Tibial nerve (tissue), 4 donors: ENCODE measurements at regions not wholly inside any gene's neighbourhood (a gene's known extent, or its start where the extent isn't known, plus 50 kb on each side); places are given as distances from the start of the nearest gene placed in this dataset.

Source experiments
- EP300 ChIP-seq, 2 donors: sonication (generic); formaldehyde crosslinking; IDR thresholded peaks; one replicate each; pipeline ENCODE4 v1.6.1; 2017; ENCODE audit warnings: antibody characterized with exemption in 2 of 2, mild to moderate bottlenecking in 1 of 2
- POLR2A ChIP-seq, 2 donors: fragments of 450-650 bp; IDR thresholded peaks; one replicate each; pipeline ENCODE4 v1.6.1; 2017; ENCODE audit warnings: antibody characterized with exemption in 2 of 2, mild to moderate bottlenecking in 2 of 2, moderate library complexity in 2 of 2
- TF ChIP-seq, protein P1 (sequence below), 5 experiments: fragments of 200-600 bp in 3 of 5; fragments of 450-650 bp in 2 of 5; sonication (generic) in 3 of 5; IDR thresholded peaks; one replicate each; pipeline ENCODE4 v1.5.1; 2016 to 2019; ENCODE audit warnings: antibody characterized with exemption in 5 of 5, mild to moderate bottlenecking in 3 of 5, moderate library complexity in 2 of 5

DNA sequence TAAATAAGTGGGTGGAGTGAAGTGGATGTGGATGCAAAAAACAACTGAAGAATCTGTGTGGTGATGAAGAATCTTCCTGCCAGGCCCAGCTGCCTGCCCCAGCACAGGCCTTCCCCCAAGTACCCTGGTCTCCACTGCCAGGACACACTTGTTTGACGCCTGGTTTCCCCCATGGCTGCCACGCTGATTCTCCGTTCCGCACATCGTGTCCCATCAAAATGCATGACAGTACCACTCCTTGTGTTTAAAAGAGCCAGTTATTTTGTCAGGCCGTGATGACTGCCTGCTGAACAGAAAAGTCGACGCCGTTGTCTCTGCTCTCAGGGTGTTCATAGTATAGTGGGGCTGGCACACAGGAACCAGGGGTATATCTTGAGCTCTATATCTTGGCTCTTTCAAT is 50.3 kb upstream of the KYNU start:
- TF ChIP-seq, protein P1, sequence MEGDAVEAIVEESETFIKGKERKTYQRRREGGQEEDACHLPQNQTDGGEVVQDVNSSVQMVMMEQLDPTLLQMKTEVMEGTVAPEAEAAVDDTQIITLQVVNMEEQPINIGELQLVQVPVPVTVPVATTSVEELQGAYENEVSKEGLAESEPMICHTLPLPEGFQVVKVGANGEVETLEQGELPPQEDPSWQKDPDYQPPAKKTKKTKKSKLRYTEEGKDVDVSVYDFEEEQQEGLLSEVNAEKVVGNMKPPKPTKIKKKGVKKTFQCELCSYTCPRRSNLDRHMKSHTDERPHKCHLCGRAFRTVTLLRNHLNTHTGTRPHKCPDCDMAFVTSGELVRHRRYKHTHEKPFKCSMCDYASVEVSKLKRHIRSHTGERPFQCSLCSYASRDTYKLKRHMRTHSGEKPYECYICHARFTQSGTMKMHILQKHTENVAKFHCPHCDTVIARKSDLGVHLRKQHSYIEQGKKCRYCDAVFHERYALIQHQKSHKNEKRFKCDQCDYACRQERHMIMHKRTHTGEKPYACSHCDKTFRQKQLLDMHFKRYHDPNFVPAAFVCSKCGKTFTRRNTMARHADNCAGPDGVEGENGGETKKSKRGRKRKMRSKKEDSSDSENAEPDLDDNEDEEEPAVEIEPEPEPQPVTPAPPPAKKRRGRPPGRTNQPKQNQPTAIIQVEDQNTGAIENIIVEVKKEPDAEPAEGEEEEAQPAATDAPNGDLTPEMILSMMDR (IDR thresholded peaks at IDR 0.05), result no peak
- TF ChIP-seq POLR2A (IDR thresholded peaks at IDR 0.05), result no peak
- no peak for TF ChIP-seq EP300 (IDR thresholded peaks at IDR 0.05)
